GM18508 (cell line): ENCODE measurements at regions not wholly inside any gene's neighbourhood (a gene's known extent, or its start where the extent isn't known, plus 50 kb on each side); places are given as distances from the start of the nearest gene placed in this dataset.
"Not testable (repeated sequence)": the region's sequence is repeated elsewhere in the genome, so short reads cannot be mapped to it uniquely, and the experiment has no call there.

Source experiments
- ATAC-seq: cut with Tn5 transposase; IDR thresholded peaks from one replicate; pipeline ENCODE4 v1.9.1; 2021; ENCODE audit warnings: moderate number of reproducible peaks; ENCODE audit not compliant: insufficient read depth, unreplicated experiment

GRCh38 chr5:136750224-136750862, 385.0 kb upstream of the TRPC7 start:
- no peak for ATAC-seq

DNA sequence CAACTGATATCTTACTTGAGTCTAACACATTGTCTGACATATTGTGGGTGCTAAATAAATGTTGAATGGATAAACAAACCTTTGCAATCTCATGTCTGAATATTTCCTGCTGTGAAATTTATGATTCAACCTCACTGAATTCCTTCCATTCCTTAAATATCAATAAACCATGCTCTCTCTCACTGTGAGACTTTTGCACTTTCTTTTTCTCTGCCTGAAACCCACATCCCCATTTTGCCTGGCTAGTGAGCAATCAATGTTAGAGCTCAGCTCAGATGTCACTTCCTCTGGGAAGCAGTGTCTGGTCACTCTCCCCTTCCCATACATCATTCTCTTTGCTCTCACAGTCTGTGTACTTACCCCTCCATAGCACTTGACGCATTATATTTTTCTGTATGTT, 383.7 kb upstream of the TRPC7 start:
- no peak for ATAC-seq

DNA sequence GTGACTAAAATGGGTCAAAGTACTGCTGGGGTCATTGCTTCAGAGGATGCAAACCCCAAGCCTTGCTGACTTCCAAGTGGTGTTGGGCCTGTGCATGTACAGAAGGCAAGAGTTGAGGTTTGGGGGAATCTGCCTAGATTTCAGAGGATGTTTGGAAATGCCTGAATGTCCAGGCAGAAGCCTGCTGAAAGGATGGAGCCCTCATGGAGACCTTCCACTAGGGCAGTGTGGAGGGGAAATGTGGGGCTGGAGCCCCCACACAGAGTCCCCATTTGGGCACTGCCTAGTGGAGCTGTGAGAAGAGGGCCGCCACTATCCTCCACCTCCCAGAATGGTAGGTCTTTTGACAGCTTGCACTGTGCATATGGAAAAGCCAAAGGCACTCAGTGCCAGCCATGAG, 377.7 kb upstream of the TRPC7 start:
- no peak for ATAC-seq

- no peak for ATAC-seq
These were observed 374.9 kb upstream of the TRPC7 start for GRCh38 chr5:136740228-136740627.

GRCh38 chr5:136739271-136739670, 373.9 kb upstream of the TRPC7 start:
- ATAC-seq: not testable (repeated sequence)

DNA sequence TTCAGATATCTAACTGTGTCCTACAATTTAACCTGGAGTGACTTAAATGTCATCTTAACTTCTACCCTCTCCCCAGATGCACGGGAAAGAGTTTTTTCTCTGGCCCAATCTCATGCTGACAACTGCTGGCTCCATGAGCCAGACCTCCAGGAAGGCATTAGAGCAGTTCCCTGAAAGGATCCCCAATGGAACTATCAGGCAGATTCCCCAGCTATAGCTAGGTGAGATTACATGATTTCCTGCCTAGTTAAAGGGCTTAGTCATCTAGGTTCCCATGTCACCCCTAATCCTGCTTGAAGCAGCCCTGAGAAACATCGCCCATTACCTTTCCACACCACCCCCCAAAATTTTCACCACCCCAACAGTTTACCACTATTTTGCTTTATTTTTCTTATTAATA, 373.5 kb upstream of the TRPC7 start:
- ATAC-seq: no peak

- no peak for ATAC-seq
These were observed 370.7 kb upstream of the TRPC7 start for GRCh38 chr5:136736021-136736420.

GRCh38 chr5:136735611-136736010, 370.3 kb upstream of the TRPC7 start:
- ATAC-seq: not testable (repeated sequence)

GRCh38 chr5:136734628-136735027, 369.3 kb upstream of the TRPC7 start:
- ATAC-seq: no peak

GRCh38 chr5:136732751-136733150, 367.4 kb upstream of the TRPC7 start:
- ATAC-seq: no peak

DNA sequence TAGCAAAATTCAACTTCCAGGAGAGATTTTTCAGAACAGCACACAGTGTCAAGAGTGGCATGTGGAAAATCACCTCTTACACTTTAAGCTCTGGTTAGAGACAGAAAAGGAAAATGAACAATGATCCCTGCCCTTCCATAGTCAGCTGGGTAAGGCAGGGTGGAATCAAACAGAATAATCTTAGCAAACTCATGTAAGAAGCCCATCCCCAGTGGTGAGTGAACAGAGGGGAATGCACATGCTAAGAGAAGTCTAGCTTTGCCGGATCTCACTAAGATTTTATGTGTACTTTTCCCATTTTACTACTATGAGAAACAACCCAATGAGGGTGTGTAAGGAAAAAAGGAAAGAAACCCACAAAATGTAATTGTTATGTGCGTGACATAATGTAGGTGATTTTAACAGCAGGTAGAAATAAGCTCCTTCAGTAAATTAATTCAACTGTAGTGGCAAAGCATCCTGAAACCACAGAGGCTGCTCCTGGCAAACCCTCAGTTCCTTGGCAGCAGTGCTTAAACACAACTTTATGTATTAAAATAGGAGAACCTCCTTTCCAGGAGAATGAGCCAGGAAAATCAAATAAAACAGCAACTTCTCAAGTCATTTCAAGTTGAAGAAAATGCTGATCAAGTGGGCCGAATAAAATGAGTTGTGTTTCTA, 366.0 kb upstream of the TRPC7 start:
- ATAC-seq: no peak

DNA sequence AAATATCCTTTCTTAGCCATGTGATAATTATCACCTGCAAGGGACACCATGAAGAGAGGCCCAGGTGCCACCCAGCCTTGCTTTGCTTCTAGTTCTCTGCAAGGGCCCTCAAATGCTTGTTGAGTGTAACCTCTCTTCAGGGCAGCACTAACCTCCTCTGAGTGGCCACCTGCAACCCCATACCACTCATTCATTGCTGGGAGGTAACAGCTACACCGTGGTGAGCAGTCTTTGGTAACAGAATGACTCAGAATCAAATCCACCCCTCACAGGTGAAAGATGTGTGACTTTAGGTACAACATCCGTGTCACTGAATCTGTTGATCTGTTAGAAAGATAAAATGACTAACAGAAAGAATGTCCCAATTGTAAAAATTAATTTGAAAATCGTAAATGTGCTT, 365.1 kb upstream of the TRPC7 start:
- ATAC-seq: no peak

GRCh38 chr5:136729901-136730355, 364.6 kb upstream of the TRPC7 start:
- ATAC-seq: no peak

DNA sequence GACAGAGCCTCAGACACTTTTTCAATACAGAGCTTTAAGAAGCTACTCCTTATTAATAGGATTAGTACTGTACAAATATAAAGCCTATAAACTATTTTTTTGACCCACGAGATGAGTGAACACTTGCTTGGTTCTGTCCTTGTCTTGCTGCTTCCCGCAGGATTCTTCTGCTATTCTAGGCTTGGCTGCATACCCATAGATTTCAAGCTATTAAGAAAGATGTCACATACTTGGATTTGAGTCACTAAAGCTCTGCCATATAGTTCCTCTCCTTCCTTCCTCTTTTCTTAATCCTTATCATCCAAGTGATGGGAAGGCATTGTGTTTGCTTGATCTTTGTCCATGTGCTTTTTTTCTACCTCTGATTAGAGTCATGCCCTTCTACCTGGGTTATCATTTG, 361.2 kb upstream of the TRPC7 start:
- ATAC-seq: no peak

DNA sequence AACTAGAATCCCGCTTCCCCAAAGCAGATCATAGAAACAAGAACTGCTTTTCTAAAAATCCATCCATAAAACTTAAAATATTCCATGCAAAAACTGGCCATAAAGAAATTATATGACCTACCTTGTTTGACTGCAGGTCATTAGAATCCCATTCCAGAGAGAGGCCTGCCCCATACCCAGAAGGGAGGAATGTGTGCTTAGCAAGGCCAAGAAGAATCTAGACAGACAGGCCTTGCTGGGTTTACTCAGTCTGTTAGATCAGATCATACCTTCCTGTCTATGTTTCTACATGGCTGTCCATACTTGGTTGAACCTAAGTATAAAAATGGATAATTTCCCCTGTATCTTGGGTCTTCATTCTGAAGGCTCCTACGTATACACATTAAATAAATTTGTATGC, 358.8 kb upstream of the TRPC7 start:
- ATAC-seq: no peak

- no peak for ATAC-seq
These were observed 357.2 kb upstream of the TRPC7 start for GRCh38 chr5:136722581-136722980.

- ATAC-seq: no peak
These were observed 356.7 kb upstream of the TRPC7 start for GRCh38 chr5:136722086-136722485.

GRCh38 chr5:136720674-136721073, 355.3 kb upstream of the TRPC7 start:
- no peak for ATAC-seq

DNA sequence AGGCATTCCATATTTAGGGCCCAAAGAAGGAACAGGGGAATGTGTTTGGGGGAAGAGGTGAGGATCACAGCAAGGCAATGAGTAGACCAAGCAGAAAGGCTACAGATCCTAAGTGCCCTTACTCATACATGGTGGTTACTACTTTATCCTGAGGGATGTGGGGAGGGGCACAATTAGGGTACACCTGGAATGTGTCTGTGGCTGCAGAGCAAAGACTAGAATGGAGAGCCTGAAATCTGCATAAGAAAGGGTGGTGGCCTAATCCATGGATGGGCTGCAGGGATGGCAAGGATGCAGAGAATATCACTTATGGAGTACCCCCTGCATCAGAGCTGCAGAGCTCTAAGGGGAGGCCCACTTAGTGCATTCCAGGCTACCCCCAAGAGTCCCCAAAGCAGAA, 352.6 kb upstream of the TRPC7 start:
- no peak for ATAC-seq

GRCh38 chr5:136714286-136714685, 348.9 kb upstream of the TRPC7 start:
- ATAC-seq: no peak

DNA sequence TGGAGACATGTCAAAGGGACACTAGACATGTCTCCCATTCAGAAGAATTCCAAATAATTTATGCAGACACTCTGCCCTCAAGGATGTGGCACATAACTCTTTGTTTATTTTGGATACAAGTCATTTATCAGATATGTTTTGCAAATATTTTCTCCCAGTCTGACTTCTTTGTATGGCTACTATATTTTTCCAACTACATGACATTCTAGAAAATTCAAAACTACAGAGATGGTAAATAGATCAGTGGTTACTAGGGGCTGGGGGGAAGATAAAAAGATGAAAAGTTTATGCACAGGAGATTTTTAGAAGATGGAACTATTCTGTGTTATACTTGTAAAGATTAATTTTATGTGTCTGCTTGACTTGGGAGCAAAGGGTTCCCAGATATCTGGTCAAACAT, 347.3 kb upstream of the TRPC7 start:
- ATAC-seq: no peak

DNA sequence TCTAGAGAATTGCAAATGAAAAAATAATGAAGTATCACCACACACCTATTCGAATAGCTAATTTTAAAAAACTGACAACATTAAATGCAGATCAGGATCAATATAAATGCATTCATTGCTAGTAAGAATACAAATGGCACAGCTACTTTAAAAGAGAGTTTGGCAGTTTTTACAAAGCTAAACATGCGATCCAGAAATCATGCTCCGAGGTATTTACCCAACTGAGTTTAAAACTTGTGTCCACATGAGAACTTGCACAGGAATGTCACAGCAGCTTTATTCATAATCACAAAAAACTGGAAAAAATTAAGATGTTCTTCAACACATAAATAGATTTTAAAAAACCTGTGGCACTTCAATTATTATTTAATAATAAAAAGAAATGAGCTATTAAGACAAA, 345.5 kb upstream of the TRPC7 start:
- ATAC-seq: no peak
